HG02588 (cell line): ENCODE measurements at regions not wholly inside any gene's neighbourhood (a gene's known extent, or its start where the extent isn't known, plus 50 kb on each side); places are given as distances from the start of the nearest gene placed in this dataset.

Experiments
- ATAC-seq: cut with Tn5 transposase; IDR thresholded peaks from one replicate; pipeline ENCODE4 v1.9.1; 2021; ENCODE audit warnings: mild to moderate bottlenecking, moderate library complexity; ENCODE audit not compliant: unreplicated experiment

- ATAC-seq, result no peak
These were observed 442.4 kb downstream of the MCTP2 start for GRCh38 chr15:94673801-94674200.

- no peak for ATAC-seq
These were observed 442.9 kb downstream of the MCTP2 start for GRCh38 chr15:94674296-94674695.

GRCh38 chr15:94677202-94677790, 445.9 kb downstream of the MCTP2 start:
- no peak for ATAC-seq

- ATAC-seq, result no peak
These were observed 450.8 kb downstream of the MCTP2 start for GRCh38 chr15:94682171-94682570.

- no peak for ATAC-seq
These were observed 452.5 kb downstream of the MCTP2 start for GRCh38 chr15:94683902-94684301.

DNA sequence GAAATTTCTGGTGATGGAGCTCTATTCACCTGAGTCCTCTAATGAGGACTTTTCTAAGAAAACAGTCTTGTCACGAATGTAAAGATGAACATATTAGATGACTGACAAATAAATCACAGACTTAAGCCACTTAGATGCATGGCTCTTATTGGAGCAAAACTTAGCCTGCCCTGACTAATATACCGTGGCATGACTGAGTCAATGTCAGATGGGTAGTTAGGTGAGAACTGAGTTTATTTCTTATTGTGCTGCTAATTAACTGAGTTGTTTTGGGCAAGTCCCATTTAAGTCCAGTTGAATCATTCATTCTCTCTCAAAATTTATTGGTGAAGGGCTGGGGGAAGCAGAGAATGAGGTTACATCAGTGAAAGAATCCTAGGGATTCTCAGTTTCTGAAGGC, 459.8 kb downstream of the MCTP2 start:
- ATAC-seq, result no peak

DNA sequence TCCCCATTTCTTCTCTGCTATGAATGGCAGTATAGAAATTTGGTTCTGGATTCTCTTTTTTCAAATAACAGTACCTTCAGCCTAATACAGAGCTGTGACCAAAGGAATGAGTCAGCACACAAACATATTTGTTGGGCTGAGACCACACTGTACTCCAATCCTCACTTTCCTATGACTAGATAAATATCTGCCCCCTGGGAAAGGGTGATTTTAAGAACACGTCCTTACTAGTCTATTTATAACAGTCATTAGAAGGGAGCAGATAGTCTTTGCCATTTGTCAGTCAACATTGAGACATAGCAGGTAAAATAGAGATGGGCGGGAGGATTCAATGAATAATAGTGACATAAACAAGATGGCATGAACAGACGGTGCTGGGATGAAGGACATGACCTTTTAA, 461.3 kb downstream of the MCTP2 start:
- ATAC-seq, result no peak

GRCh38 chr15:94700211-94700610, 468.9 kb downstream of the MCTP2 start:
- ATAC-seq, result no peak

DNA sequence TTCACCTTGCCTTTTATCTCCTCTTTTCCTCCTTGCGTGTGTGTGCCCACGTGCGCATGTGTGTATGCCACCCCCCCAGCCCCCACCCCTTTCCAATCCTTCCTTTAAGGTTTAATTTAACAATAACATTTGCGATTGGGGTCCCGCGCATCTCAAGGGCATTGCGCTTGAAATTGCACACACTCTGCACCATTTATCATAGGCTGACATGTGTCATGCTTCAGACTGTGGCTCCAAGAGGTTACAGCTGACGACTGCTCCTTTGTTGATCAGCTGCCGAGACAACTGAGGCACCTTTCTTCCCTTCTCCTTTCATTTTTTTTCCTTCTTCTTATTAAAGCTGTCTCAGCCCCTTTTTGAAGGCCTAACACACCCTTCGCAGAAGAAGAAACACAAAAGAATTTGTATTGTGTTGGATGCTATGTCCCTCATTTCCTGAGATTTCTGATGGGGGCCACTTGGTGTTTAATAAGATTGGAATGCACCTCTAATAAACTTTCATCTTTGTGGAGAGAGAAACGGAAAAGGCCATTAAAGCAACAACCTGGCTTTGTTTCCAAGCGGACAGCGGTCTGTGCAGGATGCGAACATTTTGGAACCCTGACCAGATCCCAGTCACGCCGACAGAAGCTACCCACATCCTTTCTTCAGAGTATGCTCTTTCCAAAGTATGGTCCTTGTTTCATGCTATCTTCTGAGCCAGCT, 470.1 kb downstream of the MCTP2 start:
- ATAC-seq, result no peak

DNA sequence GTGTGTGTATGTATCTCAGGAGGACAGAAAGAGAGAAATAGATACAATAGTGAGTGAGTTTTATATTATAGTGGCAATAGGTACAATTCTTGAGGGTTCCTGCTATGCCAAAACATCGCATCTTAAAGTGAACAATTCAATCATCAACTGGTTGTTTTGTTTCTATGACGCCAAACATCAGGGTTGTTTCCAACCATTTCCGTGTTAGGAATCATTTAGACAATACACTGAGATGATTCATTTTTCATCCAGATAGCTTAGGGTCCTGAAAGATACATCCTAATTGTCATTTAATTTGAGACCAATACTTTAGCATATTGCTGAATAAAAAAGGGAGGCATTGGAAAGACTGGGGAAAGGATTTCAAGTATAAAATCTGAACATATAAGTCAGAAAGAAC, 472.2 kb downstream of the MCTP2 start:
- ATAC-seq, result no peak

GRCh38 chr15:94704421-94704820, 473.1 kb downstream of the MCTP2 start:
- no peak for ATAC-seq

- ATAC-seq, result no peak
These were observed 473.6 kb downstream of the MCTP2 start for GRCh38 chr15:94704946-94705345.

GRCh38 chr15:94709319-94709718, 478.0 kb downstream of the MCTP2 start:
- no peak for ATAC-seq

DNA sequence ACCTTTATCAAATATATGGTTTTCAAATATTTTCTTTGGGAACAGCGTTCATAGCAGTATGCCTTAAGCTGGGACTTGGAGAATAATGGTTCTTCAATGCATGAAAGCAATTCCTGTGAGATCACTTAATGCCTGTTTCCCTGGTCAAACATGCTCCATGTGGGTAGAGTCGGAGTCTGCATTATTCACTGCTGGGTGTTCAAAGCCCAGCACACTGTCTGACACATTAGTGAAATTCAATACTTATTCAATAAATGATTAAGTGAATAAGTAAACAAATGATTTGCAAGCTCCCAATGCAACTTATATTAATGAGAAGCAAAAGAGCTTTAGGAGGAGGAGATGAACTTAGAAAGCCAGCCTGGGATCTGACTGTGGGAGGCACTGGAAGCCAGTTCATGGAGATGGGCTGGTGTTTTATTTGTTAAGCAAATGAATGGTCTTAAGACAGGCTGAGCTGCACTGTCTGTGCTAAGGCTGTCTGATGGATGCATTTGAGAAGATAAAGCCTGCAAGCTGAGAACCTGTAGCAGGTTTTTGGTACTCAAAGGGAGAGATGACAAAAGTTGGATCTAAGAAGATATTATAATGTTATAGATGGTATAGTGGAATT, 490.8 kb downstream of the MCTP2 start:
- no peak for ATAC-seq

DNA sequence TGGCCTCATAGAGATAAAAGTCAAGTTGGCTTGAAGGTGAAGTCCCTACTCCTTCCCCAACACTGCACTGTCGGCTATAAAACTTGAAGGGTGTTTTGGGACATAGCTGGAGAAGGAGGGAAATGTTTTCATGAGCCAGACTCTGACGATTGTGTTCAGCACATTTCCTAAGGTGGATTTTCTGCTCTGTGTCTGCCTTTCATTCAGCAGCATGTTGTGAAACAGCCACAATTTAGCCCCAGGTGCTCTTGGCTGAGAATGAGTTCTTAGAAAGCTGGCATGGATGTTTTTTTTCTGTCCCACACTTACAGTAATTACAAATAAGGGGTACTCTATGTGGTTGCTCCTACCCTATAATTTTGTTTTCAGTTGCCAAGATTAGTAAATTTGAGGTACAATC, 492.4 kb downstream of the MCTP2 start:
- ATAC-seq, result no peak

GRCh38 chr15:94731286-94731685, 499.9 kb downstream of the MCTP2 start:
- ATAC-seq, result no peak

GRCh38 chr15:94734460-94734859, 503.1 kb downstream of the MCTP2 start:
- ATAC-seq, result no peak

- no peak for ATAC-seq
These were observed 504.9 kb downstream of the MCTP2 start for GRCh38 chr15:94736236-94736635.

- no peak for ATAC-seq
These were observed 508.3 kb downstream of the MCTP2 start for GRCh38 chr15:94739639-94740038.

GRCh38 chr15:94740469-94740868, 509.1 kb downstream of the MCTP2 start:
- no peak for ATAC-seq

DNA sequence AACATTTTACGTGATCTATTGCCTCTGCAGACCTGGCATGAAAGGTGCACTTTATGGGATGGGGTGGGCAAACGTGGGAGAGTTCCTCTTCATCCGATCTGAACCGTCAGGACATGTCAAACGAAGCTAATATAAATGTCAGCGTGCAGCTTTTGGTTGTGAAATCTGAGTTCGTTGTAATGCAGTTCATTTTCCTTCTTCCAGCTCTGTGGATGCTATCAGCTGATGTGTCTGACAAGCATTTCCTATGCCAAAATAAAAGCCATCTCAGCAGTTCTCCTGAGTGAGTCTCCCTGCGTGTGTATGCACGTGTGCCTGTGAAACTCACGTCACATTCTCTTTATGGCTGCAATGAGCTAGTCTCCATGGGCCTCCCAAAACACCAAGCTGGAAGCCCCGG, 512.3 kb downstream of the MCTP2 start:
- ATAC-seq, result no peak

- no peak for ATAC-seq
These were observed 512.9 kb downstream of the MCTP2 start for GRCh38 chr15:94744080-94744793.
